HCT116 (cell line): ENCODE measurements at regions not wholly inside any gene's neighbourhood (a gene's known extent, or its start where the extent isn't known, plus 50 kb on each side); places are given as distances from the start of the nearest gene placed in this dataset.

Source experiments
- ATAC-seq: fragments of 200-7000 bp; cut with Tn5 transposase; 2 replicates; pipeline ENCODE4 v1.9.1; 2020; ENCODE audit warnings: mild to moderate bottlenecking, moderate library complexity
- BruUV-seq: library from RNA; stranded (reverse); fragments of 400-500 nt; replicated peaks from 2 replicates; lab custom pipeline; 2021; lab: Mats Ljungman, UMichigan
- CTCF ChIA-PET: fragments of 300-600 bp; sonication (Branson Sonifier 250); formaldehyde crosslinking; loops from one replicate; lab custom pipeline; 2021; ENCODE audit warnings: antibody characterized with exemption; lab: Charles Lee
- POLR2A ChIA-PET: fragments of 300-600, 350-600 bp; sonication (Branson Sonifier 250); formaldehyde crosslinking; loops from one replicate; lab custom pipeline; 2021; ENCODE audit warnings: antibody characterized with exemption; lab: Charles Lee
- RAD21 ChIA-PET, 2 experiments: fragments of 300-600 bp; sonication (Branson Sonifier 250); formaldehyde crosslinking; loops; one replicate each; lab custom pipeline; 2023; ENCODE audit warnings: low total read pairs in 2 of 2; ENCODE audit not compliant: uncharacterized antibody in 2 of 2, unreplicated experiment in 2 of 2, low non-redundant PET in 1 of 2; lab: Charles Lee
- DNase-seq: peaks from one replicate; pipeline ENCODE4 v3.0.0-alpha.2; 2010; ENCODE audit warnings: low read depth, low spot score
- H2AFZ ChIP-seq: fragments of 200-600 bp; shearing (Covaris generic), sonication (generic); 2 replicates; pipeline ENCODE4 v1.6.1; 2017; ENCODE audit warnings: low read depth, mixed run types, mixed read lengths, antibody characterized with exemption, low read length; ENCODE audit not compliant: poor library complexity, severe bottlenecking
- H3K27ac ChIP-seq: 2 replicates; pipeline ENCODE4 v1.5.1; 2012; ENCODE audit warnings: low read depth, low read length
- H3K27me3 ChIP-seq: fragments of 200-600 bp; sonication (generic); 2 replicates; pipeline ENCODE4 v1.6.1; 2016; ENCODE audit warnings: mixed run types, low read length, mixed read lengths; ENCODE audit not compliant: insufficient read depth
- H3K36me3 ChIP-seq, 2 experiments: fragments of 200-500 bp in 1 of 2; fragments of 200-600 bp in 1 of 2; sonication (Bioruptor generic) in 1 of 2; sonication (generic) in 1 of 2; 2 replicates each; pipeline versions ENCODE4 v1.5.1 to v1.6.1; 2014 to 2016; ENCODE audit warnings: low read length in 2 of 2, inconsistent platforms in 1 of 2, mixed read lengths in 1 of 2, mixed run types in 1 of 2; ENCODE audit not compliant: insufficient read depth in 2 of 2, control insufficient read depth in 1 of 2
- H3K4me1 ChIP-seq, 2 experiments: fragments of 200-600 bp in 1 of 2; sonication (generic) in 1 of 2; 2 replicates each; pipeline versions ENCODE4 v1.5.1 to v1.6.1; 2012 to 2017; ENCODE audit warnings: low read length in 2 of 2, inconsistent platforms in 1 of 2, mild to moderate bottlenecking in 1 of 2, mixed read lengths in 1 of 2, mixed run types in 1 of 2, moderate library complexity in 1 of 2; ENCODE audit not compliant: insufficient read depth in 2 of 2, control insufficient read depth in 1 of 2
- H3K4me2 ChIP-seq: fragments of 200-600 bp; sonication (generic); 2 replicates; pipeline ENCODE4 v1.6.1; 2017; ENCODE audit warnings: mixed run types, low read length, mixed read lengths
- H3K4me3 ChIP-seq, 2 experiments: fragments of 200-600 bp in 1 of 2; sonication (generic) in 1 of 2; replicated peaks in 1 of 2; 2 replicates each; pipeline ENCODE4 v1.5.1; 2011 to 2016; ENCODE audit warnings: low read length in 2 of 2, control low read depth in 1 of 2, low read depth in 1 of 2, mild to moderate bottlenecking in 1 of 2, mixed read lengths in 1 of 2, mixed run types in 1 of 2
- H3K79me2 ChIP-seq: fragments of 200-600 bp; sonication (generic); 2 replicates; pipeline ENCODE4 v1.6.1; 2017; ENCODE audit warnings: mild to moderate bottlenecking, mixed run types, low read length, moderate library complexity, mixed read lengths; ENCODE audit not compliant: insufficient read depth
- H3K9ac ChIP-seq: fragments of 200-600 bp; sonication (generic); 2 replicates; pipeline ENCODE4 v1.6.1; 2016; ENCODE audit warnings: low read length, mixed read lengths
- H3K9me2 ChIP-seq: fragments of 200-600 bp; sonication (generic), shearing (Covaris generic); 2 replicates; pipeline ENCODE4 v1.6.1; 2017; ENCODE audit warnings: mixed run types, mild to moderate bottlenecking, moderate library complexity; ENCODE audit not compliant: insufficient read depth
- H3K9me3 ChIP-seq, 2 experiments: fragments of 200-500 bp in 1 of 2; fragments of 200-600 bp in 1 of 2; sonication (Bioruptor generic) in 1 of 2; sonication (generic) in 1 of 2; 2 replicates each; pipeline ENCODE4 v1.6.1; 2014 to 2017; ENCODE audit warnings: low read length in 2 of 2, mixed read lengths in 2 of 2, inconsistent platforms in 1 of 2, low read depth in 1 of 2, mild to moderate bottlenecking in 1 of 2, mixed run types in 1 of 2, moderate library complexity in 1 of 2; ENCODE audit not compliant: control insufficient read depth in 1 of 2, insufficient read depth in 1 of 2
- H4K20me1 ChIP-seq: fragments of 200-600 bp; sonication (generic), shearing (Covaris generic); 2 replicates; pipeline ENCODE4 v1.6.1; 2017; ENCODE audit warnings: mixed run types, mild to moderate bottlenecking, moderate library complexity; ENCODE audit not compliant: insufficient read depth
- CBX3 ChIP-seq: IDR thresholded peaks from 2 replicates; pipeline ENCODE4 v1.6.1; 2012; ENCODE audit warnings: low read depth
- CEBPB ChIP-seq: IDR thresholded peaks from 2 replicates; pipeline ENCODE4 v1.6.1; 2012; ENCODE audit warnings: low read depth
- EGR1 ChIP-seq: IDR thresholded peaks from 2 replicates; pipeline ENCODE4 v1.6.1; 2012; ENCODE audit warnings: low read depth
- ELF1 ChIP-seq: IDR thresholded peaks from 2 replicates; pipeline ENCODE4 v1.6.1; 2012; ENCODE audit warnings: low read depth, borderline replicate concordance
- EZH2phosphoT487 ChIP-seq: fragments of 200-600 bp; IDR thresholded peaks from 2 replicates; pipeline ENCODE4 v1.6.1; 2018; ENCODE audit warnings: antibody characterized with exemption, borderline replicate concordance
- JUND ChIP-seq: IDR thresholded peaks from 2 replicates; pipeline ENCODE4 v1.6.1; 2012
- POLR2A ChIP-seq: IDR thresholded peaks from 2 replicates; pipeline ENCODE4 v1.7.0; 2011; ENCODE audit warnings: borderline replicate concordance; ENCODE audit not compliant: insufficient read depth, insufficient read length; ENCODE audit errors: extremely low read depth
- RAD21 ChIP-seq: IDR thresholded peaks from 2 replicates; pipeline ENCODE4 v1.6.1; 2012; ENCODE audit warnings: low read depth, mild to moderate bottlenecking
- SIN3A ChIP-seq: IDR thresholded peaks from 2 replicates; pipeline ENCODE4 v1.6.1; 2012; ENCODE audit warnings: low read depth
- SP1 ChIP-seq: IDR thresholded peaks from 2 replicates; pipeline ENCODE4 v1.6.1; 2012; ENCODE audit warnings: low read depth
- SRF ChIP-seq: IDR thresholded peaks from 2 replicates; pipeline ENCODE4 v1.6.1; 2012; ENCODE audit warnings: low read depth
- TCF7L2 ChIP-seq: IDR thresholded peaks from 2 replicates; pipeline ENCODE4 v1.7.0; 2011; ENCODE audit warnings: borderline replicate concordance, inconsistent platforms; ENCODE audit not compliant: insufficient read depth, insufficient read length; ENCODE audit errors: extremely low read depth
- YY1 ChIP-seq: IDR thresholded peaks from 2 replicates; pipeline ENCODE4 v1.6.1; 2011; ENCODE audit warnings: low read length, low read depth, moderate library complexity, mild to moderate bottlenecking; ENCODE audit not compliant: insufficient replicate concordance; ENCODE audit errors: extremely low read depth
- ZNF274 ChIP-seq: fragments of 200-500 bp; sonication (Bioruptor generic); IDR thresholded peaks from 2 replicates; pipeline ENCODE4 v1.6.1; 2014; ENCODE audit warnings: mild to moderate bottlenecking, low read depth, low read length, inconsistent platforms
- intact Hi-C: fragments of 100-400 bp; cut with micrococcal nuclease; formaldehyde crosslinking; loops from 2 replicates; pipeline ENCODE4 v1.10.0; 2022
- TF ChIP-seq, protein P1 (sequence below): IDR thresholded peaks from 2 replicates; pipeline ENCODE4 v1.6.1; 2011; ENCODE audit warnings: mild to moderate bottlenecking, low read length, moderate library complexity; ENCODE audit not compliant: insufficient replicate concordance; ENCODE audit errors: extremely low read depth
- TF ChIP-seq, protein P2 (sequence below): IDR thresholded peaks from 2 replicates; pipeline ENCODE4 v1.6.1; 2012

- TF ChIP-seq CBX3 = no peak
These were observed 194.2 kb upstream of the TSHZ3 start (continued) for GRCh38 chr19:31543456-31543855.

GRCh38 chr19:31545777-31546176 is 196.5 kb upstream of the TSHZ3 start:
- TF ChIP-seq SP1 (no peak), JUND (no peak), ELF1 (no peak), POLR2A (no peak), SIN3A (no peak), EZH2phosphoT487 (no peak)
- no peak overlapping the region for H3K4me3 ChIP-seq
- BruUV-seq = no TSS peak
- RAD21 ChIA-PET = no interaction called here
- no peak overlapping the region for H3K27ac ChIP-seq
- peaks cover 8 to 23% of the 10 kb centered on the region in 2 experiments; a peak in 2 of 4 replicates for H3K9me3 ChIP-seq
- no peaks in the 10 kb centered on the region for H3K9me2 ChIP-seq
- intact Hi-C loops = no loop called here
- H4K20me1 ChIP-seq = no peaks in the 10 kb centered on the region
- POLR2A ChIA-PET = no interaction called here
- CTCF ChIA-PET = no interaction called here
- no peaks in the 10 kb centered on the region for H3K79me2 ChIP-seq
- H3K4me2 ChIP-seq = no peak overlapping the region
- no peak for DNase-seq
- no peaks in the 10 kb centered on the region for H3K36me3 ChIP-seq
- H3K27me3 ChIP-seq = no peaks in the 10 kb centered on the region
- no peak overlapping the region for H2AFZ ChIP-seq
- H3K9ac ChIP-seq = no peak overlapping the region
- no peak for ATAC-seq
- no peaks in the 10 kb centered on the region for H3K4me1 ChIP-seq

DNA sequence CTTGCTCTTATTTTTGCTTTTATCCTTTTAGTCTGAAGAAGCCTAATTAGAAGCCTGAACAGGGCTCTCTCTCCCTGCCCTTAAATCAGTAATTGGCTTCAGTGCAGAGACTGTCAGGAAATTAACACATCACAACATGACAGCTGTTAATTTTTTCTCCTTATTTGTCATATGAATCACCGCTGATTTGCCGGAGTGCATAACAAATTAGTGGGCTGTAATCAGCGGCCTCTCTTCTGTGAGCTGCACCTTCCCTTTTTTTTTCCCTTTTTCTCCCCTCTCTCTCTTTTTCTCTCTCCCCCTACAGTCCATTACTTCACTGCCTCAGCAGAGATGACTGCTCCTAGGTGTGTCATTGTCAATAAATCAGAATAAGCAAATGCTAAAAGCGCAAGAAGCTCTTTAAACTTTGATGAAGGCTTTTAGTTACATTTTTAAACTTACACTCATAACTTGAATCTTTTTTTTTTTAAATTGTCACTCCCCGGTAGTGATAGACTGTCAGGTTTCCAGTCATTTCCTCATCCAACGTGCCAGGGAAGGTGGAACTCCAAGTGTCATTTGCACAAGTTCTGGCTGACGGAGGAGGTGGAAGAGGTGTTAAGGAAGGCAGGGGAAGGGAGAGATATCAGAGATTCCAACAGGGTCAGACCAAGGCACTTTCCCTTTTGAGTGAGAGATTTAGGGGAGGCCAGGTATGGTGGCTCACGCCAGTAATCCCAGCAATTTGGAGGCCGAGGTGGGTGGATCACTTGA is 197.1 kb upstream of the TSHZ3 start:
- POLR2A ChIA-PET = no interaction called here
- H3K4me2 ChIP-seq = no peak overlapping the region
- intact Hi-C loops = no loop called here
- H2AFZ ChIP-seq = no peak overlapping the region
- H3K4me3 ChIP-seq = no peak overlapping the region
- no TSS peak for BruUV-seq
- no peak for DNase-seq
- H3K9ac ChIP-seq = no peak overlapping the region
- H3K36me3 ChIP-seq = no peaks in the 10 kb centered on the region
- RAD21 ChIA-PET = no interaction called here
- H3K27me3 ChIP-seq = no peaks in the 10 kb centered on the region
- H3K79me2 ChIP-seq = no peaks in the 10 kb centered on the region
- H3K9me3 ChIP-seq = peaks cover 5 to 23% of the 10 kb centered on the region in 2 experiments; a peak in 2 of 4 replicates
- H3K9me2 ChIP-seq = no peaks in the 10 kb centered on the region
- ATAC-seq = no peak
- no peak overlapping the region for H3K27ac ChIP-seq
- no peaks in the 10 kb centered on the region for H4K20me1 ChIP-seq
- H3K4me1 ChIP-seq = no peaks in the 10 kb centered on the region
- CTCF ChIA-PET = no interaction called here
- TF ChIP-seq YY1 (no peak), CEBPB (no peak), EZH2phosphoT487 (no peak), RAD21 (no peak), SRF (no peak), TCF7L2 (no peak), JUND (no peak), ELF1 (no peak), ZNF274 (no peak), SP1 (no peak), CBX3 (no peak), EGR1 (no peak)
- TF ChIP-seq, protein P1, sequence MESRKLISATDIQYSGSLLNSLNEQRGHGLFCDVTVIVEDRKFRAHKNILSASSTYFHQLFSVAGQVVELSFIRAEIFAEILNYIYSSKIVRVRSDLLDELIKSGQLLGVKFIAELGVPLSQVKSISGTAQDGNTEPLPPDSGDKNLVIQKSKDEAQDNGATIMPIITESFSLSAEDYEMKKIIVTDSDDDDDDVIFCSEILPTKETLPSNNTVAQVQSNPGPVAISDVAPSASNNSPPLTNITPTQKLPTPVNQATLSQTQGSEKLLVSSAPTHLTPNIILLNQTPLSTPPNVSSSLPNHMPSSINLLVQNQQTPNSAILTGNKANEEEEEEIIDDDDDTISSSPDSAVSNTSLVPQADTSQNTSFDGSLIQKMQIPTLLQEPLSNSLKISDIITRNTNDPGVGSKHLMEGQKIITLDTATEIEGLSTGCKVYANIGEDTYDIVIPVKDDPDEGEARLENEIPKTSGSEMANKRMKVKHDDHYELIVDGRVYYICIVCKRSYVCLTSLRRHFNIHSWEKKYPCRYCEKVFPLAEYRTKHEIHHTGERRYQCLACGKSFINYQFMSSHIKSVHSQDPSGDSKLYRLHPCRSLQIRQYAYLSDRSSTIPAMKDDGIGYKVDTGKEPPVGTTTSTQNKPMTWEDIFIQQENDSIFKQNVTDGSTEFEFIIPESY = no peak
- TF ChIP-seq, protein P2, sequence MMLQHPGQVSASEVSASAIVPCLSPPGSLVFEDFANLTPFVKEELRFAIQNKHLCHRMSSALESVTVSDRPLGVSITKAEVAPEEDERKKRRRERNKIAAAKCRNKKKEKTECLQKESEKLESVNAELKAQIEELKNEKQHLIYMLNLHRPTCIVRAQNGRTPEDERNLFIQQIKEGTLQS = no peak
